Transverse colon (tissue), 3 donors: ENCODE measurements at regions not wholly inside any gene's neighbourhood (a gene's known extent, or its start where the extent isn't known, plus 50 kb on each side); places are given as distances from the start of the nearest gene placed in this dataset.

Experiments
- CTCF ChIP-seq, 5 experiments: fragments of 200-600 bp in 3 of 5; fragments of 450-650 bp in 2 of 5; sonication (generic) in 3 of 5; IDR thresholded peaks; 1 replicate in 2 of 5; 2 replicates in 3 of 5; pipeline ENCODE4 v1.5.1; 2016 to 2017; ENCODE audit warnings: antibody characterized with exemption in 5 of 5, inconsistent platforms in 3 of 5, mild to moderate bottlenecking in 2 of 5, moderate library complexity in 1 of 5
- POLR2A ChIP-seq: fragments of 450-650 bp; IDR thresholded peaks from one replicate; pipeline ENCODE4 v1.6.1; 2016; ENCODE audit warnings: antibody characterized with exemption, mild to moderate bottlenecking, moderate library complexity

- TF ChIP-seq CTCF (IDR thresholded peaks at IDR 0.05) (no peak), POLR2A (no peak)
These were observed 1089.7 kb downstream of the TRHDE start for GRCh38 chr12:73361864-73362230.
